ENCODE measurements at regions not wholly inside any gene's neighbourhood (a gene's known extent, or its start where the extent isn't known, plus 50 kb on each side); places are given as distances from the start of the nearest gene placed in this dataset.

DNA sequence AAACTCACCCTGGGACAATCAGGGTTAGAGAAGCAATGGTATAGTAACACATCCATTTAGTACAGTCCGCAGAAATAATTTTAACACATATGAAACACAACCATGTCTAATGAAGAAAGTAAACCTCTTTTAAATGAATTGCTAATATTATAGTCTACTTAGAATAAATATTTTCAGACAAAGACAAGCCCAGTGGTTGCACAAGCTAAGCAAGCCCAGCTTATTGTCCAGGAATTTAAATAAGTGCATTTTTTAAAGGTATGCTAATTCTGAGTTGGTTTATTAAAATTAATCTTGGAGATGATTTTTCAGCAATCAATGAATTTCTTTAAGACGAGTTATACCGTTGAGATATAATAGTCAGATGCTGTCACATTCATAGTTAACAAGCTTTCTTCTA lies 118.8 kb upstream of the BLID start:
- H3K4me1 ChIP-seq = peaks cover 0 to 8% (median 4%) of the 10 kb centered on the region in 3 donors
- no peak for DNase-seq
- 86% methylated on average over 3 of the region's 3 CpGs for WGBS, 2 donors
- H3K27me3 ChIP-seq = no peaks in the 10 kb centered on the region
- intact Hi-C loops (cut with DNase I) = no loop called here
- no peaks in the 10 kb centered on the region for H3K9me3 ChIP-seq
- peak overlapping the region in 1 of 4 donors; percentile 31 for H3K27ac ChIP-seq
- no peak overlapping the region for H3K4me3 ChIP-seq
- TF ChIP-seq POLR2A (IDR thresholded peaks at IDR 0.05) = no peak
- TF ChIP-seq, protein P1, sequence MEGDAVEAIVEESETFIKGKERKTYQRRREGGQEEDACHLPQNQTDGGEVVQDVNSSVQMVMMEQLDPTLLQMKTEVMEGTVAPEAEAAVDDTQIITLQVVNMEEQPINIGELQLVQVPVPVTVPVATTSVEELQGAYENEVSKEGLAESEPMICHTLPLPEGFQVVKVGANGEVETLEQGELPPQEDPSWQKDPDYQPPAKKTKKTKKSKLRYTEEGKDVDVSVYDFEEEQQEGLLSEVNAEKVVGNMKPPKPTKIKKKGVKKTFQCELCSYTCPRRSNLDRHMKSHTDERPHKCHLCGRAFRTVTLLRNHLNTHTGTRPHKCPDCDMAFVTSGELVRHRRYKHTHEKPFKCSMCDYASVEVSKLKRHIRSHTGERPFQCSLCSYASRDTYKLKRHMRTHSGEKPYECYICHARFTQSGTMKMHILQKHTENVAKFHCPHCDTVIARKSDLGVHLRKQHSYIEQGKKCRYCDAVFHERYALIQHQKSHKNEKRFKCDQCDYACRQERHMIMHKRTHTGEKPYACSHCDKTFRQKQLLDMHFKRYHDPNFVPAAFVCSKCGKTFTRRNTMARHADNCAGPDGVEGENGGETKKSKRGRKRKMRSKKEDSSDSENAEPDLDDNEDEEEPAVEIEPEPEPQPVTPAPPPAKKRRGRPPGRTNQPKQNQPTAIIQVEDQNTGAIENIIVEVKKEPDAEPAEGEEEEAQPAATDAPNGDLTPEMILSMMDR (IDR thresholded peaks at IDR 0.05) = no peak
- no peaks in the 10 kb centered on the region for H3K36me3 ChIP-seq

DNA sequence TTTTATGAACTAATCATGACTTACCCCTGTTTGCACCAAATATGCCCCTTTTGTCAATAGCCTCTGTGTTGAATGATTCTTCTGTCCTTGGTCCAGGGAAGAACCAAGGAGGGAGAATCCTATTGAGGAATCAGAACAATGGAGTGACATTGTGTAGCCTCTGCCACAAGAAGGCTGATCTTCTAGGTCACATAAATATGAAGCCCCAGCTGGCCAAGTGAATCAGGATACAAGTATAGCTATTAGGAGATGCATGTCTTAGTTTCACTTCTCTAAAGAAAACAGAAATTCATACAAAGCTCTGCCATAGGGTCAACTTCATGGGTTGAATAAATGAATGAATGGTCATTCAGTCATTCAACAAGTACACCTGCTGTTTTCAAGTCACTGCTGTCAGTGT lies 118.2 kb upstream of the BLID start:
- DNase-seq = no peak
- H3K27ac ChIP-seq = no peak overlapping the region
- H3K4me3 ChIP-seq = no peak overlapping the region
- no peak for TF ChIP-seq POLR2A (IDR thresholded peaks at IDR 0.05)
- TF ChIP-seq, protein P1 (IDR thresholded peaks at IDR 0.05) = no peak
- H3K9me3 ChIP-seq = no peaks in the 10 kb centered on the region
- H3K36me3 ChIP-seq = no peaks in the 10 kb centered on the region
- intact Hi-C loops (cut with DNase I) = no loop called here
- peaks cover 1 to 13% (median 10%) of the 10 kb centered on the region in 3 donors for H3K4me1 ChIP-seq
- H3K27me3 ChIP-seq = no peaks in the 10 kb centered on the region

DNA sequence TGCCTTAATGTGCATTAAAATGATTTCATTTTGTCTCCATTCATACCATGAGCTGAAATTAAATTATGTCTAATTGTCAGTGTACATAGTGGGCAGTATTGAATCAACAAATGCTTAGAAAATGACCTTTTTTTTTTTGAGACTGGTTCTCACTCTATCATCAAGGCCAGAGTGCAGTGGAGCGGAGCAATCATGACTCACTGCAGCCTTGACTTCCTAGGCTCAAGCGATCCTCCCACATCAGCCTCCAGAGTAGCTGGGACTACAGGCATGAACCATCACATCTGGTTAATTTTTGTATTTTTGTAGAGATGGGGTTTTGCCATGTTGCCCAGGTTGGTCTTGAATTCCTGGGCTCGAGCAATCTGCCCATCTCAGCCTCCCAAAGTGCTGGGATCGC lies 117.0 kb upstream of the BLID start:
- TF ChIP-seq, protein P1 (IDR thresholded peaks at IDR 0.05) = no peak
- TF ChIP-seq POLR2A (IDR thresholded peaks at IDR 0.05) = no peak
- WGBS, 2 donors = 84 to 89% methylated on average over 4 of the region's 4 CpGs
- H3K4me3 ChIP-seq = no peak overlapping the region
- no peaks in the 10 kb centered on the region for H3K9me3 ChIP-seq
- DNase-seq = no peak
- intact Hi-C loops (cut with DNase I) = no loop called here
- H3K27me3 ChIP-seq = no peaks in the 10 kb centered on the region
- H3K36me3 ChIP-seq = no peaks in the 10 kb centered on the region
- no peak overlapping the region for H3K27ac ChIP-seq
- H3K4me1 ChIP-seq = peaks cover 5 to 21% (median 10%) of the 10 kb centered on the region in 3 donors

DNA sequence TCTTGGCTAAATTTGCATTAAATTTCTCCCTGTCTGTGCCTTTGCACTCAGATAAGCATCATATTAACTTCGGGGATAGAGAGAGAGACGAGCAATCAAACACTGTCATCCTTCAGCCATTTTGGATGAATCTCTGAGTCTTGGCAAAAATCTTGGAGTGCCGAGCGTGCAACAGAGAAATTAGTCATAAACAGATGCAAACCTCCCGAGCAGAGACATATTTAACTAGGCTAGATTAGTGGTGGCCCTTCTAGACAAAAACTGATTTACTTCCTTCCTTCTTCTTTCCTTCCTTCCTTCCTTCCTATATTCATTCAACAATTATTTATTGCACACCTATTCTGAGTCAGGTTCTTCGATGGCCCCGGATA lies 114.4 kb upstream of the BLID start:
- DNase-seq = no peak
- H3K4me1 ChIP-seq = peaks cover 5 to 20% (median 10%) of the 10 kb centered on the region in 3 donors
- H3K27me3 ChIP-seq = no peaks in the 10 kb centered on the region
- intact Hi-C loops (cut with DNase I) = no loop called here
- TF ChIP-seq, protein P1 (IDR thresholded peaks at IDR 0.05) = no peak
- TF ChIP-seq POLR2A (IDR thresholded peaks at IDR 0.05) = no peak
- no peaks in the 10 kb centered on the region for H3K9me3 ChIP-seq
- no peak overlapping the region for H3K4me3 ChIP-seq
- no peaks in the 10 kb centered on the region for H3K36me3 ChIP-seq
- H3K27ac ChIP-seq = peak overlapping the region in 1 of 4 donors; percentile 43
- 64 to 79% methylated on average over 7 of the region's 7 CpGs for WGBS, 2 donors

DNA sequence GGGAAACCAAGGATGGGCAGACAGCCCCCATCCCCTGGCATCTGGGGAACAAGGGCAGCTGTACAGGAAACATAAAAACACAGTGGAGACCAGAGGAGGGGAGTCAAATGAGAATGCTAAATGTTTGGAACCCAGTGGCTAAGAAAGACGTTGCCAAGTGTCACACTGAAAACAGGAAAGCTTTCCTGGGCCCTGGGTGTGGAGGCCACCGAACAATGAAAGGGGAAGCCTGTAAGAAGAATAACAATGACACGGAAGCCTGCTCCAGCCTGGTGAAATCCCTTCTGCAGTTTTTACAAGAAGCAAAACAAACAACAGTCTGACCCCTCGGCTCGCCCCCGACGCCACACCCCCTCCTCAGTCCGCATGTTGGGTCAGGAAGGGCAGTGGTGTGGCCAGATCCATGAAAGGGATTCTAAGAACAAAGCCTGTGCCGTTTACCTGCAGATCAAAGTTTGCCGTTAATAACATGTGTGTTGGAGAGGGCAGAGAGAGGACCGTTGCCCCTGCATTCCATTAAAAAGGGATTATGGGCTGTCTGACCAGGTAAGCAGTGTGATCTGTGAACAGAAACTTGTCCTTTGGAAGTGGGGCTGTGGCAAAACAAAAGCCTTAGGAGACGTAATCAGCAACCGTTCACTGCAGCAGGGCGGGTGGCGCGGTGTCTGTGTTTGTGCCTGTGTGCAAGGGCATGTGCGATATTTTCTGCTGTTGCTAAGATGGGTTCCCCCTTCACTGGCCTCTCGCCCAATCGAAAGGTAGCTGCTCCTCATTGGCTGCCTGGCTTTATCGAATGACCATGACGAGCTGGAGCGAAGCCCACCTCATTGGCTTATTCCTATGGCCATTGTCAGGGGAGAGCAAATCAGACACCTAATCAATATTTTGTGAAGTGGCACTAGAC lies 113.7 kb upstream of the BLID start:
- Histone ChIP-seq H3K4me1 (peaks cover 5 to 17% (median 10%) of the 10 kb centered on the region in 3 donors), H3K27me3 (no peaks in the 10 kb centered on the region), H3K9me3 (no peaks in the 10 kb centered on the region), H3K4me3 (peak overlapping the region in 1 of 4 donors; percentile 32), H3K36me3 (no peaks in the 10 kb centered on the region), H3K27ac (peak overlapping the region in 3 of 4 donors; percentile 21 to 44 (median 43))
- TF ChIP-seq, protein P1 (IDR thresholded peaks at IDR 0.05) = no peak
- no peak for TF ChIP-seq POLR2A (IDR thresholded peaks at IDR 0.05)
- intact Hi-C loops (cut with DNase I) = no loop called here
- no peak for DNase-seq
- WGBS, 2 donors = 57 to 58% methylated on average over 21 to 22 of the region's 22 CpGs
